Neuronal stem cell (in vitro differentiated cells): ENCODE measurements at regions not wholly inside any gene's neighbourhood (a gene's known extent, or its start where the extent isn't known, plus 50 kb on each side); places are given as distances from the start of the nearest gene placed in this dataset.

ENCODE experiments used
- DNase-seq: peaks from one replicate; pipeline ENCODE4 v3.0.0-alpha.2; 2013; ENCODE audit warnings: low spot score
- H2AFZ ChIP-seq: one replicate; pipeline ENCODE4 v1.6.1; 2013; ENCODE audit warnings: mild to moderate bottlenecking, low read length, inconsistent platforms
- H2AK5ac ChIP-seq: 2 replicates; pipeline ENCODE4 v1.6.1; 2013; ENCODE audit warnings: low read depth, mild to moderate bottlenecking, inconsistent platforms, low read length, moderate library complexity, mixed read lengths
- H2BK120ac ChIP-seq: 2 replicates; pipeline ENCODE4 v1.6.1; 2013; ENCODE audit warnings: low read depth, mild to moderate bottlenecking, inconsistent platforms, low read length, moderate library complexity, mixed read lengths
- H2BK12ac ChIP-seq: one replicate; pipeline ENCODE4 v1.6.1; 2013; ENCODE audit warnings: low read length, inconsistent platforms
- H2BK15ac ChIP-seq: 2 replicates; pipeline ENCODE4 v1.6.1; 2013; ENCODE audit warnings: mild to moderate bottlenecking, low read length, inconsistent platforms, mixed read lengths
- H2BK5ac ChIP-seq: one replicate; pipeline ENCODE4 v1.6.1; 2013; ENCODE audit warnings: inconsistent platforms, mild to moderate bottlenecking, low read length, moderate library complexity
- H3K14ac ChIP-seq: one replicate; pipeline ENCODE4 v1.6.1; 2013; ENCODE audit warnings: low read length, inconsistent platforms
- H3K18ac ChIP-seq: 2 replicates; pipeline ENCODE4 v1.6.1; 2013; ENCODE audit warnings: low read length, inconsistent platforms
- H3K23ac ChIP-seq: 2 replicates; pipeline ENCODE4 v1.6.1; 2013; ENCODE audit warnings: low read depth, mild to moderate bottlenecking, mixed read lengths, low read length, inconsistent platforms; ENCODE audit not compliant: poor library complexity
- H3K27ac ChIP-seq: replicated peaks from 3 replicates; pipeline ENCODE4 v1.5.1; 2013; ENCODE audit warnings: low read length, inconsistent platforms
- H3K27me3 ChIP-seq, 3 experiments: 2 replicates each; pipeline ENCODE4 v1.6.1; 2013; ENCODE audit warnings: low read length in 3 of 3, mild to moderate bottlenecking in 2 of 3, inconsistent platforms in 1 of 3, low read depth in 1 of 3, mixed read lengths in 1 of 3, moderate library complexity in 1 of 3; ENCODE audit not compliant: control insufficient read depth in 3 of 3, insufficient read depth in 3 of 3
- H3K36me3 ChIP-seq, 2 donors: replicated peaks in 1 of 2; 2 replicates each; pipeline ENCODE4 v1.6.1; 2013; ENCODE audit warnings: low read length in 2 of 2; ENCODE audit not compliant: control insufficient read depth in 2 of 2, insufficient read depth in 2 of 2
- H3K4ac ChIP-seq: 2 replicates; pipeline ENCODE4 v1.6.1; 2013; ENCODE audit warnings: inconsistent platforms, mild to moderate bottlenecking, low read length, moderate library complexity
- H3K4me1 ChIP-seq, 2 donors: 1 replicate in 1 of 2; 2 replicates in 1 of 2; pipeline ENCODE4 v1.6.1; 2013; ENCODE audit warnings: low read length in 2 of 2, low read depth in 1 of 2; ENCODE audit not compliant: control insufficient read depth in 2 of 2, insufficient read depth in 1 of 2
- H3K4me2 ChIP-seq: one replicate; pipeline ENCODE4 v1.6.1; 2013; ENCODE audit warnings: mild to moderate bottlenecking, low read length, inconsistent platforms; ENCODE audit not compliant: insufficient read depth, poor library complexity, severe bottlenecking
- H3K4me3 ChIP-seq, 2 donors: 2 replicates each; pipeline ENCODE4 v1.5.1; 2013; ENCODE audit warnings: low read length in 2 of 2, mild to moderate bottlenecking in 2 of 2, inconsistent platforms in 1 of 2, moderate library complexity in 1 of 2
- H3K79me1 ChIP-seq: one replicate; pipeline ENCODE4 v1.6.1; 2013; ENCODE audit warnings: low read depth, mild to moderate bottlenecking, inconsistent platforms, low read length, moderate library complexity
- H3K9ac ChIP-seq: one replicate; pipeline ENCODE4 v1.6.1; 2013; ENCODE audit warnings: mild to moderate bottlenecking, low read depth, low read length, inconsistent platforms; ENCODE audit not compliant: poor library complexity
- H3K9me3 ChIP-seq, 2 donors: replicated peaks in 1 of 2; 2 replicates each; pipeline versions ENCODE3 to v1.6.1; 2013; ENCODE audit warnings: low read length in 2 of 2, mild to moderate bottlenecking in 2 of 2, inconsistent platforms in 1 of 2, low read depth in 1 of 2, mixed read lengths in 1 of 2, moderate library complexity in 1 of 2; ENCODE audit not compliant: control insufficient read depth in 2 of 2, insufficient read depth in 1 of 2
- H4K8ac ChIP-seq: one replicate; pipeline ENCODE4 v1.6.1; 2013; ENCODE audit warnings: low read depth, mild to moderate bottlenecking, inconsistent platforms, low read length, moderate library complexity
- H4K91ac ChIP-seq: one replicate; pipeline ENCODE4 v1.6.1; 2013; ENCODE audit warnings: low read length, low read depth, mild to moderate bottlenecking, inconsistent platforms; ENCODE audit not compliant: poor library complexity
- WGBS, 2 donors: extraction: QIAGEN DNeasy Blood & Tissue Kit; methylation state at CpG; one replicate each; pipeline ENCODE4 v1.1.7; 2013; ENCODE audit warnings: missing lambda C conversion rate in 2 of 2, mixed read lengths in 1 of 2; ENCODE audit not compliant: insufficient read length in 2 of 2, insufficient replicate concordance in 1 of 2; ENCODE audit errors: extremely low coverage in 2 of 2; 5-methylcytosine and 5-hydroxymethylcytosine counted together

- H2AFZ ChIP-seq, result no peak overlapping the region
- H2BK120ac ChIP-seq, result no peak overlapping the region
- H3K9me3 ChIP-seq, result no peaks in the 10 kb centered on the region
- H3K23ac ChIP-seq, result no peak overlapping the region
- no peak overlapping the region for H4K8ac ChIP-seq
- H3K79me1 ChIP-seq, result no peaks in the 10 kb centered on the region
- no peak overlapping the region for H2AK5ac ChIP-seq
- H3K4me3 ChIP-seq, result no peak overlapping the region
- no peak overlapping the region for H2BK15ac ChIP-seq
- no peak for DNase-seq
- no peak overlapping the region for H3K4ac ChIP-seq
- no peak overlapping the region for H3K4me2 ChIP-seq
- H4K91ac ChIP-seq, result no peak overlapping the region
- no peak overlapping the region for H3K14ac ChIP-seq
- H3K4me1 ChIP-seq, result peaks cover 2 to 6% of the 10 kb centered on the region in 2 donors
- H3K27ac ChIP-seq, result no peak overlapping the region
- H3K9ac ChIP-seq, result no peak overlapping the region
- no peak overlapping the region for H2BK12ac ChIP-seq
- no CpG with 5 or more reads among the region's 2 CpGs for WGBS, 2 donors
- no peaks in the 10 kb centered on the region for H3K27me3 ChIP-seq
- H2BK5ac ChIP-seq, result no peak overlapping the region
- H3K18ac ChIP-seq, result no peak overlapping the region
- no peaks in the 10 kb centered on the region for H3K36me3 ChIP-seq
Measured at GRCh38 chr6:94213226-94213625, 793.9 kb upstream of the EPHA7 start.

DNA sequence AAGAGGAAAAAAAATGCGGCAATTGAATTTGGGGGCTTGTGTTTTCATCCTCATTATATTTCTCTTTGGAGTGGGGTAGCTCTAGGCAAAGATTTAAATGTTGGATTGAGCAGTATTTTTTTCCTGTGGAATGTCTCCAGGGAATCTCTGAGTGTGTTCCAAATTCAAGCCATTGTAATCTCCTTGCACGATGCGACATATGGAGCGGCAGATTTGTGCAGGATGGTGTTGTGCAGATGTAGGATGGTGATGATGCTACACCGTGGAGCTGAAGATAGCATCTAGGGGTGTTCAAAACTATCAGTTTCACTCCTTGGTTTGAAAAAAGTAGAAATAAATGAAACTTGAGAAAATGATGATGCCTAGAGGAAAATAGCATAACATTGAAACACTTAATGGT, 777.5 kb upstream of the EPHA7 start:
- H3K23ac ChIP-seq, result no peak overlapping the region
- H3K9me3 ChIP-seq, result no peaks in the 10 kb centered on the region
- no peaks in the 10 kb centered on the region for H3K27me3 ChIP-seq
- H3K79me1 ChIP-seq, result no peaks in the 10 kb centered on the region
- DNase-seq, result no peak
- no peak overlapping the region for H2BK5ac ChIP-seq
- no peak overlapping the region for H4K91ac ChIP-seq
- no peak overlapping the region for H4K8ac ChIP-seq
- no CpG with 5 or more reads among the region's 5 CpGs for WGBS, 2 donors
- H2AK5ac ChIP-seq, result no peak overlapping the region
- no peak overlapping the region for H2BK12ac ChIP-seq
- H2BK120ac ChIP-seq, result no peak overlapping the region
- no peak overlapping the region for H3K4me3 ChIP-seq
- H3K27ac ChIP-seq, result no peak overlapping the region
- H2AFZ ChIP-seq, result no peak overlapping the region
- H3K4ac ChIP-seq, result no peak overlapping the region
- no peaks in the 10 kb centered on the region for H3K4me1 ChIP-seq
- H3K4me2 ChIP-seq, result no peak overlapping the region
- H3K18ac ChIP-seq, result no peak overlapping the region
- no peak overlapping the region for H3K14ac ChIP-seq
- no peaks in the 10 kb centered on the region for H3K36me3 ChIP-seq
- no peak overlapping the region for H2BK15ac ChIP-seq
- H3K9ac ChIP-seq, result no peak overlapping the region

DNA sequence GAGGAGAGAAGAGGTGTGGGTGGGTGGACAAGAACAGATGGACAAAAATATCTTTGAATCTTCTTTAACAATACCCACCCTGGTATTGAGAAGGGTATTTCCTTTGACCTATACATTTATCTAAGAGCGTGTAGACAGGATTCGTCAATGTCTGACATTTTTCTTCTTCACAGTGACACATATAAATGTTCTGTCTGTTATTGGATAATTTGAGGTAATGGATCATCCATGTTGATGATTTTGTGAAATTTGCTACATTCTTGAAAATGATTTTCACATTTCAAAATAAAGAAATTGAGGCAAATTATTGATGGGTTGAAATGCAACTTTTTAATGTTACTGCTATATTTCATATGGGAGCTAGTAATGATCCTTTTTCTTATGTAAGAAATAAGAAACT, 770.7 kb upstream of the EPHA7 start:
- Histone ChIP-seq H2AFZ (no peak overlapping the region), H3K4me2 (no peak overlapping the region), H3K14ac (no peak overlapping the region), H3K4me1 (no peaks in the 10 kb centered on the region), H3K79me1 (no peaks in the 10 kb centered on the region), H2AK5ac (no peak overlapping the region), H3K18ac (no peak overlapping the region), H3K4ac (no peak overlapping the region), H3K27me3 (no peaks in the 10 kb centered on the region), H3K36me3 (no peaks in the 10 kb centered on the region), H3K9ac (no peak overlapping the region), H2BK120ac (no peak overlapping the region), H3K4me3 (no peak overlapping the region), H4K8ac (no peak overlapping the region), H4K91ac (no peak overlapping the region), H3K23ac (no peak overlapping the region), H2BK15ac (no peak overlapping the region), H2BK5ac (no peak overlapping the region), H2BK12ac (no peak overlapping the region), H3K9me3 (peaks cover under 1 to 2% of the 10 kb centered on the region in 2 donors), H3K27ac (no peak overlapping the region)
- DNase-seq, result no peak
- no CpG with 5 or more reads among the region's 2 CpGs for WGBS, 2 donors

GRCh38 chr6:94184666-94185464, 765.5 kb upstream of the EPHA7 start:
- no peak overlapping the region for H2AFZ ChIP-seq
- no peak overlapping the region for H3K4me3 ChIP-seq
- no peaks in the 10 kb centered on the region for H3K27me3 ChIP-seq
- DNase-seq, result no peak
- H2BK12ac ChIP-seq, result no peak overlapping the region
- WGBS, 2 donors, result no CpG with 5 or more reads among the region's 2 CpGs
- H4K91ac ChIP-seq, result no peak overlapping the region
- H3K14ac ChIP-seq, result no peak overlapping the region
- H3K23ac ChIP-seq, result no peak overlapping the region
- no peak overlapping the region for H3K4me2 ChIP-seq
- peaks cover 6 to 7% of the 10 kb centered on the region in 2 donors for H3K9me3 ChIP-seq
- H3K18ac ChIP-seq, result no peak overlapping the region
- no peak overlapping the region for H2BK15ac ChIP-seq
- H4K8ac ChIP-seq, result no peak overlapping the region
- H2BK120ac ChIP-seq, result no peak overlapping the region
- H3K36me3 ChIP-seq, result no peaks in the 10 kb centered on the region
- H2BK5ac ChIP-seq, result no peak overlapping the region
- no peak overlapping the region for H3K4ac ChIP-seq
- H3K27ac ChIP-seq, result no peak overlapping the region
- H3K9ac ChIP-seq, result no peak overlapping the region
- no peaks in the 10 kb centered on the region for H3K4me1 ChIP-seq
- no peak overlapping the region for H2AK5ac ChIP-seq
- H3K79me1 ChIP-seq, result no peaks in the 10 kb centered on the region
